H9 (cell line): ENCODE measurements at regions not wholly inside any gene's neighbourhood (a gene's known extent, or its start where the extent isn't known, plus 50 kb on each side); places are given as distances from the start of the nearest gene placed in this dataset.

Source experiments
- DNase-seq: peaks from one replicate; pipeline ENCODE4 v3.0.0-alpha.2; 2017
- H2AFZ ChIP-seq: one replicate; pipeline ENCODE4 v1.6.1; 2013; ENCODE audit warnings: mild to moderate bottlenecking, low read length, control low read depth, moderate library complexity
- H2AK5ac ChIP-seq: 2 replicates; pipeline ENCODE4 v1.6.1; 2013; ENCODE audit warnings: low read length, control low read depth, mixed read lengths; ENCODE audit not compliant: insufficient read length
- H2BK120ac ChIP-seq: one replicate; pipeline ENCODE4 v1.6.1; 2013; ENCODE audit warnings: low read depth, mild to moderate bottlenecking, low read length, control low read depth, inconsistent platforms; ENCODE audit not compliant: poor library complexity, severe bottlenecking
- H2BK12ac ChIP-seq: 2 replicates; pipeline ENCODE4 v1.6.1; 2013; ENCODE audit warnings: low read length, control low read depth, mixed read lengths, low read depth; ENCODE audit not compliant: insufficient read length
- H2BK15ac ChIP-seq: 2 replicates; pipeline ENCODE4 v1.6.1; 2013; ENCODE audit warnings: low read depth, low read length, control low read depth
- H2BK20ac ChIP-seq: one replicate; pipeline ENCODE4 v1.6.1; 2013; ENCODE audit warnings: low read depth, mild to moderate bottlenecking, low read length, control low read depth, inconsistent platforms; ENCODE audit not compliant: poor library complexity, severe bottlenecking
- H2BK5ac ChIP-seq: 2 replicates; pipeline ENCODE4 v1.6.1; 2013; ENCODE audit warnings: low read length, control low read depth, mixed read lengths; ENCODE audit not compliant: insufficient read length
- H3K14ac ChIP-seq: 2 replicates; pipeline ENCODE4 v1.6.1; 2013; ENCODE audit warnings: low read length, control low read depth; ENCODE audit not compliant: insufficient read depth
- H3K18ac ChIP-seq: 2 replicates; pipeline ENCODE4 v1.6.1; 2013; ENCODE audit warnings: low read depth, mild to moderate bottlenecking, mixed read lengths, low read length, control low read depth; ENCODE audit not compliant: insufficient read length
- H3K23ac ChIP-seq: 2 replicates; pipeline ENCODE4 v1.6.1; 2013; ENCODE audit warnings: low read length, control low read depth, mixed read lengths, low read depth; ENCODE audit not compliant: insufficient read length
- H3K23me2 ChIP-seq: 2 replicates; pipeline ENCODE4 v1.6.1; 2013; ENCODE audit warnings: low read depth, mild to moderate bottlenecking, mixed read lengths, low read length, control low read depth; ENCODE audit not compliant: insufficient read length, poor library complexity, severe bottlenecking
- H3K27ac ChIP-seq: 2 replicates; pipeline ENCODE4 v1.5.1; 2013; ENCODE audit warnings: low read length, control low read depth, mixed read lengths, low read depth; ENCODE audit not compliant: insufficient read length
- H3K27me3 ChIP-seq: 2 replicates; pipeline ENCODE4 v1.6.1; 2013; ENCODE audit warnings: low read length, control low read depth, inconsistent platforms; ENCODE audit not compliant: insufficient read depth
- H3K4ac ChIP-seq: 2 replicates; pipeline ENCODE4 v1.6.1; 2013; ENCODE audit warnings: low read depth, mild to moderate bottlenecking, control low read depth, inconsistent platforms, low read length, moderate library complexity
- H3K4me1 ChIP-seq: 2 replicates; pipeline ENCODE4 v1.6.1; 2013; ENCODE audit warnings: low read length, control low read depth, inconsistent platforms; ENCODE audit not compliant: insufficient read depth
- H3K4me2 ChIP-seq: 2 replicates; pipeline ENCODE4 v1.6.1; 2013; ENCODE audit warnings: low read length, control low read depth, mixed read lengths; ENCODE audit not compliant: insufficient read length, insufficient read depth
- H3K56ac ChIP-seq: 2 replicates; pipeline ENCODE4 v1.6.1; 2013; ENCODE audit warnings: low read depth, mild to moderate bottlenecking, mixed read lengths, low read length, control low read depth; ENCODE audit not compliant: insufficient read length
- H3K79me1 ChIP-seq: 2 replicates; pipeline ENCODE4 v1.6.1; 2013; ENCODE audit warnings: low read depth, mild to moderate bottlenecking, moderate library complexity, low read length, control low read depth, inconsistent platforms; ENCODE audit not compliant: insufficient read depth, poor library complexity, severe bottlenecking
- H3K79me2 ChIP-seq: 2 replicates; pipeline ENCODE4 v1.6.1; 2013; ENCODE audit warnings: low read length, control low read depth, inconsistent platforms; ENCODE audit not compliant: insufficient read depth
- H3K9ac ChIP-seq: 2 replicates; pipeline ENCODE4 v1.6.1; 2013; ENCODE audit warnings: low read length, control low read depth, mixed read lengths; ENCODE audit not compliant: insufficient read length; ENCODE audit errors: extremely low read depth
- H3K9me3 ChIP-seq: one replicate; pipeline ENCODE4 v1.6.1; 2013; ENCODE audit warnings: low read depth, low read length, inconsistent platforms; ENCODE audit not compliant: control insufficient read depth
- H3T11ph ChIP-seq: one replicate; pipeline ENCODE4 v1.6.1; 2013; ENCODE audit warnings: mild to moderate bottlenecking, low read length, control low read depth, inconsistent platforms
- H4K20me1 ChIP-seq: one replicate; pipeline ENCODE4 v1.6.1; 2013; ENCODE audit not compliant: control insufficient read depth, insufficient read length, insufficient read depth
- H4K5ac ChIP-seq: 2 replicates; pipeline ENCODE4 v1.6.1; 2013; ENCODE audit warnings: low read depth, mild to moderate bottlenecking, mixed read lengths, low read length, control low read depth; ENCODE audit not compliant: insufficient read length
- H4K8ac ChIP-seq: replicated peaks from 2 replicates; pipeline ENCODE4 v1.6.1; 2013; ENCODE audit warnings: low read length, control low read depth, mixed read lengths, low read depth; ENCODE audit not compliant: insufficient read length
- H4K91ac ChIP-seq: 2 replicates; pipeline ENCODE4 v1.6.1; 2013; ENCODE audit warnings: low read depth, mild to moderate bottlenecking, moderate library complexity, mixed read lengths, low read length, control low read depth; ENCODE audit not compliant: insufficient read length
- H3K27ac Mint-ChIP-seq, 3 experiments: 2 replicates in 2 of 3; 3 replicates in 1 of 3; pipeline ENCODE4 v1.8.0; 2020 to 2021; ENCODE audit warnings: mixed read lengths in 3 of 3, mild to moderate bottlenecking in 1 of 3, moderate library complexity in 1 of 3
- H3K27me3 Mint-ChIP-seq: 2 replicates; pipeline ENCODE4 v1.8.0; 2021; ENCODE audit warnings: low read depth, mild to moderate bottlenecking, moderate library complexity, mixed read lengths
- H3K36me3 Mint-ChIP-seq, 3 experiments: 2 replicates in 2 of 3; 3 replicates in 1 of 3; pipeline ENCODE4 v1.8.0; 2020 to 2021; ENCODE audit warnings: low read depth in 3 of 3, mixed read lengths in 3 of 3; ENCODE audit not compliant: insufficient read depth in 1 of 3
- H3K4me1 Mint-ChIP-seq, 2 experiments: 2 replicates each; pipeline ENCODE4 v1.8.0; 2020; ENCODE audit warnings: mixed read lengths in 2 of 2
- H3K4me3 Mint-ChIP-seq, 2 experiments: 2 replicates in 1 of 2; 3 replicates in 1 of 2; pipeline ENCODE4 v1.8.0; 2020 to 2021; ENCODE audit warnings: mild to moderate bottlenecking in 2 of 2, mixed read lengths in 2 of 2, moderate library complexity in 1 of 2
- H3K9me3 Mint-ChIP-seq, 2 experiments: 2 replicates in 1 of 2; 3 replicates in 1 of 2; pipeline ENCODE4 v1.8.0; 2020; ENCODE audit warnings: mild to moderate bottlenecking in 2 of 2, mixed read lengths in 2 of 2, moderate library complexity in 1 of 2
- CTCF ChIP-seq: fragments of 200-600 bp; sonication (generic); conservative IDR thresholded peaks from 3 replicates; pipeline ENCODE4 v1.8.0; 2021; ENCODE audit warnings: antibody characterized with exemption, mild to moderate bottlenecking
- WGBS: extraction: QIAGEN DNeasy Blood & Tissue Kit; methylation state at CpG from one replicate; pipeline ENCODE4 v1.1.7; 2013; ENCODE audit warnings: missing lambda C conversion rate, low lambda C conversion rate, mixed read lengths; ENCODE audit not compliant: insufficient read length; ENCODE audit errors: extremely low coverage; 5-methylcytosine and 5-hydroxymethylcytosine counted together

DNA sequence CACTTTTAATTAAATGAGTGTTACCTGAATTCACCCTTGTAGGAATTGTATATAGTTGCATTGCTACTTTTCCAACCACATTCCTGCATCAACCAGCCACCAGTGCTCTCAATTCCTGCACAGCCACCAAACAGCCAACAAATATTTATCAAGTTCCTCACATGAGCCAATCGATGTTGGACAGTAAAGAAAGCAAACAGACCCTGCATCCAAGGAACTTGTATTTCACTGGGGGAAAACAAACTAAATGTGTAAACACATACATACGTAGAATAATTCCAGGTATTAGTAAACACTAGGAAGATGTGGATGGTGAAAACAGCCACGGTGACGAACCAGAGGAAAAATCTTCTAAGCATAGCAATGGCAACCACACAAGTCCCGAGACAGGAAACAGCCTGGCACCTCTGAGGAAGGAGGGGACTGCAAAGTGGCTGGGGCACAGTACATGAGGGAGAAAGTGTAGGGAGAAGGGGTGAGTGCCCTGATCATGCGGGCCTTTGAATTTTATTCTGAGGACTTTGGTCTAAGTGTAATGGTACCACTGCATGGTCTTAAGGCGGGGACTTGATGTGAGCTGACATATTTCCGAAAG lies 111.2 kb downstream of the XRCC2 start:
- Histone ChIP-seq H3K4ac (no peak overlapping the region), H2BK15ac (no peak overlapping the region), H2AFZ (no peak overlapping the region), H3K14ac (no peak overlapping the region), H3K4me2 (no peak overlapping the region), H3K79me2 (no peaks in the 10 kb centered on the region), H4K8ac (no peak overlapping the region), H3K18ac (no peak overlapping the region), H3K23me2 (no peaks in the 10 kb centered on the region), H4K20me1 (no peaks in the 10 kb centered on the region), H2BK5ac (no peak overlapping the region), H3K27ac (no peak overlapping the region), H3K27me3 (no peaks in the 10 kb centered on the region), H2BK12ac (no peak overlapping the region), H3K23ac (no peak overlapping the region), H2AK5ac (no peak overlapping the region), H3K56ac (no peak overlapping the region), H4K5ac (no peak overlapping the region), H4K91ac (no peak overlapping the region), H3K9me3 (no peaks in the 10 kb centered on the region), H3K79me1 (no peaks in the 10 kb centered on the region), H3T11ph (no peak overlapping the region), H3K4me1 (no peaks in the 10 kb centered on the region), H2BK20ac (no peak overlapping the region), H2BK120ac (no peak overlapping the region), H3K9ac (no peak overlapping the region)
- H3K27me3 Mint-ChIP-seq: no peaks in the 10 kb centered on the region
- H3K4me3 Mint-ChIP-seq: no peak overlapping the region
- DNase-seq: no peak
- H3K9me3 Mint-ChIP-seq: no peaks in the 10 kb centered on the region
- peaks cover 16 to 17% of the 10 kb centered on the region in 2 experiments for H3K4me1 Mint-ChIP-seq
- H3K27ac Mint-ChIP-seq: no peak overlapping the region
- TF ChIP-seq CTCF: no peak
- no CpG with 5 or more reads among the region's 8 CpGs for WGBS
- no peaks in the 10 kb centered on the region for H3K36me3 Mint-ChIP-seq
